Fibroblast of lung (primary cell): ENCODE measurements at regions not wholly inside any gene's neighbourhood (a gene's known extent, or its start where the extent isn't known, plus 50 kb on each side); places are given as distances from the start of the nearest gene placed in this dataset.

Experiments
- CTCF ChIP-seq, 2 donors: IDR thresholded peaks in 1 of 2; conservative IDR thresholded peaks in 1 of 2; 1 replicate in 1 of 2; 2 replicates in 1 of 2; pipeline ENCODE4 v1.5.1; 2011 to 2012; ENCODE audit warnings: low read length in 2 of 2, control low read depth in 1 of 2, inconsistent platforms in 1 of 2, low read depth in 1 of 2, mild to moderate bottlenecking in 1 of 2
- EZH2 ChIP-seq: IDR thresholded peaks from 2 replicates; pipeline ENCODE4 v1.5.1; 2012; ENCODE audit warnings: low read length, control low read depth, mild to moderate bottlenecking; ENCODE audit errors: missing control alignments

GRCh38 chr7:106589198-106589879, 71.6 kb downstream of the CCDC71L start:
- no peak for TF ChIP-seq CTCF (conservative IDR thresholded peaks at IDR 0.05 in 1 of 2, IDR thresholded peaks at IDR 0.05 in 1 of 2; ENCODE audit: low read depth in 1 of 2, low read length in 2 of 2)
- no peak for TF ChIP-seq EZH2
